Uterus (tissue), 3 donors: ENCODE measurements at regions not wholly inside any gene's neighbourhood (a gene's known extent, or its start where the extent isn't known, plus 50 kb on each side); places are given as distances from the start of the nearest gene placed in this dataset.

ENCODE experiments used
- DNase-seq, 2 donors: peaks; one replicate each; pipeline ENCODE4 v3.0.0-alpha.2; 2019 to 2020
- H3K27ac ChIP-seq, 2 donors: fragments of 200-600 bp; sonication (generic); 1 replicate in 1 of 2; 2 replicates in 1 of 2; pipeline ENCODE4 v1.5.1; 2016 to 2018
- H3K27me3 ChIP-seq, 2 donors: fragments of 200-600 bp; sonication (generic); one replicate each; pipeline ENCODE4 v1.5.1; 2018 to 2019; ENCODE audit warnings: control low read depth in 1 of 2
- H3K36me3 ChIP-seq, 2 donors: fragments of 200-600 bp; sonication (generic); one replicate each; pipeline ENCODE4 v1.5.1; 2019; ENCODE audit warnings: control low read depth in 1 of 2
- H3K4me1 ChIP-seq, 2 donors: fragments of 200-600 bp; sonication (generic); one replicate each; pipeline ENCODE4 v1.5.1; 2018 to 2019; ENCODE audit warnings: control low read depth in 1 of 2
- H3K4me3 ChIP-seq, 2 donors: fragments of 200-600 bp; sonication (generic); 1 replicate in 1 of 2; 2 replicates in 1 of 2; pipeline ENCODE4 v1.5.1; 2018 to 2019; ENCODE audit warnings: mild to moderate bottlenecking in 1 of 2
- H3K9me3 ChIP-seq, 2 donors: fragments of 200-600 bp; sonication (generic); one replicate each; pipeline ENCODE4 v1.5.1; 2019; ENCODE audit warnings: control low read depth in 1 of 2
- CTCF ChIP-seq, 4 experiments: fragments of 200-600 bp in 2 of 4; fragments of 450-650 bp in 2 of 4; sonication (generic) in 2 of 4; IDR thresholded peaks; one replicate each; pipeline ENCODE4 v1.5.1; 2016 to 2019; ENCODE audit warnings: antibody characterized with exemption in 4 of 4, mild to moderate bottlenecking in 2 of 4, moderate library complexity in 1 of 4
- POLR2A ChIP-seq, 2 donors: fragments of 450-650 bp; IDR thresholded peaks; one replicate each; pipeline ENCODE4 v1.6.1; 2016; ENCODE audit warnings: antibody characterized with exemption in 2 of 2, mild to moderate bottlenecking in 1 of 2, moderate library complexity in 1 of 2
- intact Hi-C: fragments of 100-400 bp; cut with DNase I; formaldehyde crosslinking; loops from one replicate; pipeline ENCODE4 v1.15.1; 2023; ENCODE audit warnings: low total_unique reads
- donor health status: DM: yes; HTN: yes; CAD: no.

GRCh38 chr3:115350606-115351005, 203.5 kb upstream of the ZBTB20 start:
- H3K4me1 ChIP-seq: no peaks in the 10 kb centered on the region
- DNase-seq: no peak
- no peak for TF ChIP-seq CTCF (IDR thresholded peaks at IDR 0.05)
- TF ChIP-seq POLR2A (IDR thresholded peaks at IDR 0.05): no peak
- intact Hi-C loops: no loop called here
- H3K27ac ChIP-seq: no peak overlapping the region
- no peaks in the 10 kb centered on the region for H3K9me3 ChIP-seq
- H3K27me3 ChIP-seq: no peaks in the 10 kb centered on the region
- H3K4me3 ChIP-seq: no peak overlapping the region
- no peaks in the 10 kb centered on the region for H3K36me3 ChIP-seq

- Histone ChIP-seq H3K36me3 (no peaks in the 10 kb centered on the region), H3K4me3 (no peak overlapping the region), H3K27me3 (no peaks in the 10 kb centered on the region), H3K4me1 (no peaks in the 10 kb centered on the region), H3K27ac (no peak overlapping the region), H3K9me3 (no peaks in the 10 kb centered on the region)
- intact Hi-C loops: no loop called here
- DNase-seq: no peak
- no peak for TF ChIP-seq POLR2A (IDR thresholded peaks at IDR 0.05)
Measured at GRCh38 chr3:115351193-115351592, 204.1 kb upstream of the ZBTB20 start.

- no peaks in the 10 kb centered on the region for H3K27me3 ChIP-seq
- DNase-seq: no peak
- no peaks in the 10 kb centered on the region for H3K9me3 ChIP-seq
- H3K27ac ChIP-seq: no peak overlapping the region
- no peak overlapping the region for H3K4me3 ChIP-seq
- intact Hi-C loops: no loop called here
- no peaks in the 10 kb centered on the region for H3K36me3 ChIP-seq
- no peaks in the 10 kb centered on the region for H3K4me1 ChIP-seq
- TF ChIP-seq CTCF (IDR thresholded peaks at IDR 0.05): no peak
- no peak for TF ChIP-seq POLR2A (IDR thresholded peaks at IDR 0.05)
Measured at GRCh38 chr3:115354010-115354409, 206.9 kb upstream of the ZBTB20 start.

GRCh38 chr3:115357456-115357855, 210.4 kb upstream of the ZBTB20 start:
- intact Hi-C loops: no loop called here
- Histone ChIP-seq H3K27me3 (no peaks in the 10 kb centered on the region), H3K36me3 (no peaks in the 10 kb centered on the region), H3K9me3 (no peaks in the 10 kb centered on the region), H3K27ac (no peak overlapping the region), H3K4me3 (no peak overlapping the region), H3K4me1 (no peaks in the 10 kb centered on the region)
- DNase-seq: no peak
- TF ChIP-seq POLR2A (IDR thresholded peaks at IDR 0.05): no peak
- no peak for TF ChIP-seq CTCF (IDR thresholded peaks at IDR 0.05)

GRCh38 chr3:115359536-115359935, 212.4 kb upstream of the ZBTB20 start:
- intact Hi-C loops: no loop called here

More at GRCh38 chr3:115359536-115359935, 212.4 kb upstream of the ZBTB20 start:
- no peaks in the 10 kb centered on the region for H3K36me3 ChIP-seq
- H3K27ac ChIP-seq: no peak overlapping the region
- no peaks in the 10 kb centered on the region for H3K27me3 ChIP-seq
- no peaks in the 10 kb centered on the region for H3K4me1 ChIP-seq
- no peaks in the 10 kb centered on the region for H3K9me3 ChIP-seq
- TF ChIP-seq CTCF (IDR thresholded peaks at IDR 0.05) (no peak), POLR2A (IDR thresholded peaks at IDR 0.05) (no peak)
- no peak overlapping the region for H3K4me3 ChIP-seq
- no peak for DNase-seq
